ENCODE measurements at regions not wholly inside any gene's neighbourhood (a gene's known extent, or its start where the extent isn't known, plus 50 kb on each side); places are given as distances from the start of the nearest gene placed in this dataset.

GRCh38 chr12:45669792-45670191, 59.7 kb upstream of the ARID2 start:
- Histone ChIP-seq H3K4ac (ENCODE audit: low read depth, low read length) (no peak overlapping the region), H3K18ac (ENCODE audit: low read length) (no peak overlapping the region), H3K9ac (ENCODE audit: low read length) (no peak overlapping the region), H3K9me3 (ENCODE audit: insufficient read depth, low read depth, low read length) (no peaks in the 10 kb centered on the region), H4K91ac (ENCODE audit: low read depth, low read length) (no peak overlapping the region), H3K23ac (ENCODE audit: low read length) (no peak overlapping the region), H3K27ac (ENCODE audit: low read depth, low read length) (no peak overlapping the region), H2AK5ac (ENCODE audit: low read length) (no peak overlapping the region), H2BK5ac (ENCODE audit: low read depth, low read length, poor library complexity) (no peak overlapping the region), H3K14ac (ENCODE audit: low read length) (no peak overlapping the region), H3K4me1 (ENCODE audit: control insufficient read depth in 1 of 2, insufficient read depth in 2 of 2, low read length in 2 of 2) (no peaks in the 10 kb centered on the region), H2BK120ac (ENCODE audit: insufficient read depth, low read length, poor library complexity) (no peak overlapping the region), H3K4me2 (ENCODE audit: low read length) (no peak overlapping the region), H3K4me3 (ENCODE audit: low read depth, low read length) (no peak overlapping the region), H3K36me3 (ENCODE audit: control insufficient read depth in 1 of 2, insufficient read depth in 2 of 2, low read length in 2 of 2) (no peaks in the 10 kb centered on the region), H4K12ac (ENCODE audit: low read depth, low read length) (no peak overlapping the region), H3K27me3 (ENCODE audit: insufficient read depth, low read length) (no peaks in the 10 kb centered on the region), H2AFZ (ENCODE audit: insufficient read depth, low read length, poor library complexity) (no peak overlapping the region), H3K79me2 (ENCODE audit: control insufficient read depth, insufficient read depth, low read length, poor library complexity) (no peaks in the 10 kb centered on the region), H4K8ac (ENCODE audit: low read depth, low read length) (no peak overlapping the region), H3K79me1 (ENCODE audit: low read length) (no peaks in the 10 kb centered on the region), H2BK12ac (ENCODE audit: low read length) (no peak overlapping the region)
- WGBS (ENCODE audit: extremely low coverage, insufficient coverage, insufficient read length): no CpG with 5 or more reads among the region's 2 CpGs
- DNase-seq: no peak

DNA sequence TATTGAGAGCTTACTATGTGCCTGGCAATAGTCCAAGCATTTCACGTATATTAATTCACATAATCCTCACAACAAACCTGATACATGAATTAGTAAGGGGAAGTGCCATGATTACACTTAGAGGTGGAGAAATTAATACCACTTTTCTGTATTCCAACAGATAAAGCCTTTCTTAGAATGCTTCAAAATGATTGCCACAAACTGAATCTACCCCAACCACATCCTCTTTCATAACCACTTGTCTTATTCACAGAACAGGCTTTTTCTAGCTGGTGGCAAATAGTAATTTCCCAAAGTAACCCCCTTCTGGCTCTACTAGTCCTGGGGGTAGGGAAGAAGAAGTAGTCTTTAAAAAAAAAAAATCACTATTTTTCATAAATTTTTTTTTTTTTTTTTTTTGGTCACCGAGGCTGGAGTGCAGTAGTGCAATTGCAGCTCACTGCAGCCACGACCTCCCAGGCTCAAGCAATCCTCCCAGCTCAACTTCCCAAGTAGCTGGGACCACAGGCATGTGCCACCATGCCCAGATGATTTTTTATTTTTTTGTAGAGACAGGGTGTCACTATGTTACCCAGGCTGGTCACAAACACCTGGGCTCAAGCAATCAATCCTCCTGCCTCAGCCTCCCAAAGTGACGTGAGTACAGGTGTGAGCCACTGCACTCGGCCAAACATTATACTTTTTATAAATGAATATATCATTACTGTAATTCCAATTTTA, 59.0 kb upstream of the ARID2 start:
- Histone ChIP-seq H3K4me3 (ENCODE audit: low read depth, low read length) (no peak overlapping the region), H3K9me3 (ENCODE audit: insufficient read depth, low read depth, low read length) (no peaks in the 10 kb centered on the region), H3K79me2 (ENCODE audit: control insufficient read depth, insufficient read depth, low read length, poor library complexity) (no peaks in the 10 kb centered on the region), H3K4ac (ENCODE audit: low read depth, low read length) (no peak overlapping the region), H4K12ac (ENCODE audit: low read depth, low read length) (no peak overlapping the region), H2BK120ac (ENCODE audit: insufficient read depth, low read length, poor library complexity) (no peak overlapping the region), H3K4me2 (ENCODE audit: low read length) (no peak overlapping the region), H2BK12ac (ENCODE audit: low read length) (no peak overlapping the region), H3K18ac (ENCODE audit: low read length) (no peak overlapping the region), H4K8ac (ENCODE audit: low read depth, low read length) (no peak overlapping the region), H2AK5ac (ENCODE audit: low read length) (no peak overlapping the region), H3K23ac (ENCODE audit: low read length) (no peak overlapping the region), H4K91ac (ENCODE audit: low read depth, low read length) (no peak overlapping the region), H2AFZ (ENCODE audit: insufficient read depth, low read length, poor library complexity) (no peak overlapping the region), H2BK5ac (ENCODE audit: low read depth, low read length, poor library complexity) (no peak overlapping the region), H3K27me3 (ENCODE audit: insufficient read depth, low read length) (no peaks in the 10 kb centered on the region), H3K27ac (ENCODE audit: low read depth, low read length) (no peak overlapping the region), H3K4me1 (ENCODE audit: control insufficient read depth in 1 of 2, insufficient read depth in 2 of 2, low read length in 2 of 2) (no peaks in the 10 kb centered on the region), H3K79me1 (ENCODE audit: low read length) (no peaks in the 10 kb centered on the region), H3K14ac (ENCODE audit: low read length) (no peak overlapping the region), H3K36me3 (ENCODE audit: control insufficient read depth in 1 of 2, insufficient read depth in 2 of 2, low read length in 2 of 2) (no peaks in the 10 kb centered on the region), H3K9ac (ENCODE audit: low read length) (no peak overlapping the region)
- WGBS (ENCODE audit: extremely low coverage, insufficient coverage, insufficient read length): no CpG with 5 or more reads among the region's 5 CpGs
- DNase-seq: no peak

DNA sequence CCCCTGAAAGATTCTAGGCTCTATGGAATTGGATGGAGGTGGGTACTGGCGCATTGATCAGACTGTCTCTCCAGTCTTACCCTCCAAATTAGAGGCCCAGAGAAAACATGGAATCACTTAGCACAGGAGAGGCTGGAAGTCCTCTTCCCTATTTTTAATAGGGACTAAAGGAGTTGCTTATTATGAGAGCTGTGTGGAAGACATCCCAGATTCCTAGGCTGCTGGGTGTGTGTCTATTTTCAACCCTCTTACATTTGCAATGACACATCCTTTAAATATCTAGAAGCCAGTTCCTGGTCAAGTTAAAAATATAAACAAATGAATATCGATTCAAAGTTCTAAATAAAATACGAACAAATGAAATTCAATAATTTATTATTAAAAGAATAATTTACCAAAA, 58.3 kb upstream of the ARID2 start:
- Histone ChIP-seq H3K79me1 (ENCODE audit: low read length) (no peaks in the 10 kb centered on the region), H2BK120ac (ENCODE audit: insufficient read depth, low read length, poor library complexity) (no peak overlapping the region), H4K91ac (ENCODE audit: low read depth, low read length) (no peak overlapping the region), H3K27me3 (ENCODE audit: insufficient read depth, low read length) (no peaks in the 10 kb centered on the region), H3K4ac (ENCODE audit: low read depth, low read length) (no peak overlapping the region), H2BK12ac (ENCODE audit: low read length) (no peak overlapping the region), H3K14ac (ENCODE audit: low read length) (no peak overlapping the region), H3K27ac (ENCODE audit: low read depth, low read length) (no peak overlapping the region), H2AK5ac (ENCODE audit: low read length) (no peak overlapping the region), H3K4me1 (ENCODE audit: control insufficient read depth in 1 of 2, insufficient read depth in 2 of 2, low read length in 2 of 2) (no peaks in the 10 kb centered on the region), H3K9ac (ENCODE audit: low read length) (no peak overlapping the region), H3K23ac (ENCODE audit: low read length) (no peak overlapping the region), H4K12ac (ENCODE audit: low read depth, low read length) (no peak overlapping the region), H2AFZ (ENCODE audit: insufficient read depth, low read length, poor library complexity) (no peak overlapping the region), H3K9me3 (ENCODE audit: insufficient read depth, low read depth, low read length) (no peaks in the 10 kb centered on the region), H3K18ac (ENCODE audit: low read length) (no peak overlapping the region), H3K4me2 (ENCODE audit: low read length) (no peak overlapping the region), H2BK5ac (ENCODE audit: low read depth, low read length, poor library complexity) (no peak overlapping the region), H4K8ac (ENCODE audit: low read depth, low read length) (no peak overlapping the region), H3K36me3 (ENCODE audit: control insufficient read depth in 1 of 2, insufficient read depth in 2 of 2, low read length in 2 of 2) (no peaks in the 10 kb centered on the region), H3K4me3 (ENCODE audit: low read depth, low read length) (no peak overlapping the region), H3K79me2 (ENCODE audit: control insufficient read depth, insufficient read depth, low read length, poor library complexity) (no peaks in the 10 kb centered on the region)
- DNase-seq: no peak
- no CpG with 5 or more reads among the region's 3 CpGs for WGBS (ENCODE audit: extremely low coverage, insufficient coverage, insufficient read length)

DNA sequence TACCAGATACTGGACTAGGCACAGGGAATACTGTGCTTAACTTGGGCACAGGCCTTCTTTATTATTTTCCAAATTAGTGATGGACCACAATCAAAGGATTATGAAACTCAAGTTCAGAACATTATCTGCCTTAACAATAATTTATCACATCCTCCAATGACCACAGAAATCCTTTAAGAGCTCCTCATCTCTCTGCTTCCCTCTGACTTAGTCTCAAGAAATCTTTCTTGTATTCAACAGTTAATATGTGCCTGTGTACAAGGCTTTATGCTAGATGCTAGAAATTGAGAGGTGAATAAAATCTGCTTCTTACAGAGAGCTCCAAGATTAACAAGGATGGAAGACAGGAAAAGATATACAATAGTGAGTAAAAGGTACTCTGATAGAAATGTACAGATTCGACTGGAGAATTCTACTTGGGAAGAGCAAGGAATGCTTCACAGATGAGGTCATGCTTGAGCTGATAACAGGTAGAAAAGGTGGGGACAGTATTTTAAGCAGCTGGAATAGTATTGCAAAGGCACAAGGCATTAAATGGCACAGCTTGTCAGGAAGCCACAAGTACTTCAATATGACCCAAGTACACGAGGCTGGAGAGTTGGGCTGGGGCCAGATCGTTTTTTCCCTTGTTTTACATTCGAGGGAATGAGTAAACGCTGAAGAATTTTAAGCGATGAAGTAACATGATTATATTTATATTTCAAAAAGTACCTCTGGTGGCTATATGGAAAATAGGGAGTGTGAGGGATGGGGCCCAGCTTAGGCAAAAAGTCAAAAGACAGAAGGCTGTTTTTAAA, 55.1 kb upstream of the ARID2 start:
- peak; percentile 4 to 29 for DNase-seq
- H2BK5ac ChIP-seq (ENCODE audit: low read depth, low read length, poor library complexity): no peak overlapping the region
- H3K18ac ChIP-seq (ENCODE audit: low read length): no peak overlapping the region
- H3K4me2 ChIP-seq (ENCODE audit: low read length): no peak overlapping the region
- no peak overlapping the region for H2BK12ac ChIP-seq (ENCODE audit: low read length)
- H3K27me3 ChIP-seq (ENCODE audit: insufficient read depth, low read length): no peaks in the 10 kb centered on the region
- no peak overlapping the region for H2BK120ac ChIP-seq (ENCODE audit: insufficient read depth, low read length, poor library complexity)
- no peak overlapping the region for H3K14ac ChIP-seq (ENCODE audit: low read length)
- H3K79me2 ChIP-seq (ENCODE audit: control insufficient read depth, insufficient read depth, low read length, poor library complexity): no peaks in the 10 kb centered on the region
- H3K27ac ChIP-seq (ENCODE audit: low read depth, low read length): no peak overlapping the region
- H4K12ac ChIP-seq (ENCODE audit: low read depth, low read length): no peak overlapping the region
- H3K4me3 ChIP-seq (ENCODE audit: low read depth, low read length): no peak overlapping the region
- H3K9ac ChIP-seq (ENCODE audit: low read length): no peak overlapping the region
- no peaks in the 10 kb centered on the region for H3K4me1 ChIP-seq (ENCODE audit: control insufficient read depth in 1 of 2, insufficient read depth in 2 of 2, low read length in 2 of 2)
- H2AFZ ChIP-seq (ENCODE audit: insufficient read depth, low read length, poor library complexity): no peak overlapping the region
- no peak overlapping the region for H2AK5ac ChIP-seq (ENCODE audit: low read length)
- H3K79me1 ChIP-seq (ENCODE audit: low read length): no peaks in the 10 kb centered on the region
- no peak overlapping the region for H3K4ac ChIP-seq (ENCODE audit: low read depth, low read length)
- H4K91ac ChIP-seq (ENCODE audit: low read depth, low read length): no peak overlapping the region
- no peak overlapping the region for H4K8ac ChIP-seq (ENCODE audit: low read depth, low read length)
- WGBS (ENCODE audit: extremely low coverage, insufficient coverage, insufficient read length): no CpG with 5 or more reads among the region's 6 CpGs
- no peak overlapping the region for H3K23ac ChIP-seq (ENCODE audit: low read length)
- H3K36me3 ChIP-seq (ENCODE audit: control insufficient read depth in 1 of 2, insufficient read depth in 2 of 2, low read length in 2 of 2): no peaks in the 10 kb centered on the region
- H3K9me3 ChIP-seq (ENCODE audit: insufficient read depth, low read depth, low read length): no peaks in the 10 kb centered on the region
